ENCODE measurements at regions not wholly inside any gene's neighbourhood (a gene's known extent, or its start where the extent isn't known, plus 50 kb on each side); places are given as distances from the start of the nearest gene placed in this dataset.

DNA sequence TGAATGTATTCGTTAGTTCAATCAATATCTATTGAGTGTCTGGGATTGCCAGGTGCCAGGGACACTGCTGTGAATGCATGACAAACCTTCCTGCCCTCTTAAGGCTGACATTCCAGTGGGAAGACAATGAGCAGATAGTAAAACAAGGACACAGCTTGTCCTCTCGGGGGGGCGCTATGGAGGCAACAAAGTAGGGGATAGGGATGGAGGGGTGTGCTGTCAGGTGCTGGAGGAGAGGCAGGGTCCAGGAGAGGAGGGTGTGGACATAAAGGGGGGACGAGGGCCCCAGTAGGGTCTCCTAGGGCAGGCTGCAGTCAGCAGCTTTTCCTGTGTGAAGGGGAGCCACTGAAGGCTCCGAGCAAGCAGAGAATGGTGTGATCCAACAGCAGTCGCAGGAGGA, 198.2 kb upstream of the PDE10A start:
- WGBS, 2 donors: 47 to 66% methylated on average over 6 of the region's 6 CpGs

DNA sequence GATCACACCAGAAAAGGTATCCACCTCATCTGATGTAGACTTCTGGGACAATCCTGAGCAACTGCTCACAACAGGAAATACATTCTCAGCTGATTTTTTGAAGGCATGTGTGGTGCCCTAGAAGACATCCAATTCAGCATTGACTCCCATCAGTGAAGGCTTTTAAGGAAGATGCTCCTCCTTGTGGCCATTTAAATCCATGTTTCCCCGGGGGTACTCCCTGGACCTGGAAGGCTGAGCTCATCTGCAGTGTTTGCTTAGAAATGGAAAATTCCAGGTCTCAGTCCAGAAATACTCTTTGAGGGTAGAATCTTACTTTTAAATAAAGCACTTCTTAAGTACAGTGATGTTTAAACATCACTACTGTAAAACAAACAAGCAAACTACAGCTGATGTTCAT, 195.5 kb upstream of the PDE10A start:
- WGBS, 2 donors: 38 to 53% methylated on average over 1 of the region's 1 CpG
- Histone ChIP-seq H3K27me3 (peaks cover 0 to 14% (median 6%) of the 10 kb centered on the region in 4 donors), H3K27ac (no peak overlapping the region), H3K36me3 (no peaks in the 10 kb centered on the region), H3K9me3 (no peaks in the 10 kb centered on the region), H3K4me1 (peaks cover 0 to 2% (median 0%) of the 10 kb centered on the region in 4 donors), H3K4me3 (no peak overlapping the region)
- no peak for TF ChIP-seq POLR2AphosphoS5 (IDR thresholded peaks at IDR 0.05)
- DNase-seq (no peak), ATAC-seq (ENCODE audit: low FRiP score in 2 of 2) (no peak)

More for the DNA sequence above, 198.2 kb upstream of the PDE10A start:
- ATAC-seq (ENCODE audit: low FRiP score in 2 of 2) (peak in 1 of 2 donors; percentile 59), DNase-seq (no peak)
- H3K4me3 ChIP-seq: no peak overlapping the region
- TF ChIP-seq POLR2A (IDR thresholded peaks at IDR 0.05) (no peak), POLR2AphosphoS5 (IDR thresholded peaks at IDR 0.05) (no peak), EP300 (IDR thresholded peaks at IDR 0.05) (no peak)
- TF ChIP-seq, protein P1, sequence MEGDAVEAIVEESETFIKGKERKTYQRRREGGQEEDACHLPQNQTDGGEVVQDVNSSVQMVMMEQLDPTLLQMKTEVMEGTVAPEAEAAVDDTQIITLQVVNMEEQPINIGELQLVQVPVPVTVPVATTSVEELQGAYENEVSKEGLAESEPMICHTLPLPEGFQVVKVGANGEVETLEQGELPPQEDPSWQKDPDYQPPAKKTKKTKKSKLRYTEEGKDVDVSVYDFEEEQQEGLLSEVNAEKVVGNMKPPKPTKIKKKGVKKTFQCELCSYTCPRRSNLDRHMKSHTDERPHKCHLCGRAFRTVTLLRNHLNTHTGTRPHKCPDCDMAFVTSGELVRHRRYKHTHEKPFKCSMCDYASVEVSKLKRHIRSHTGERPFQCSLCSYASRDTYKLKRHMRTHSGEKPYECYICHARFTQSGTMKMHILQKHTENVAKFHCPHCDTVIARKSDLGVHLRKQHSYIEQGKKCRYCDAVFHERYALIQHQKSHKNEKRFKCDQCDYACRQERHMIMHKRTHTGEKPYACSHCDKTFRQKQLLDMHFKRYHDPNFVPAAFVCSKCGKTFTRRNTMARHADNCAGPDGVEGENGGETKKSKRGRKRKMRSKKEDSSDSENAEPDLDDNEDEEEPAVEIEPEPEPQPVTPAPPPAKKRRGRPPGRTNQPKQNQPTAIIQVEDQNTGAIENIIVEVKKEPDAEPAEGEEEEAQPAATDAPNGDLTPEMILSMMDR (IDR thresholded peaks at IDR 0.05): no peak
- no peaks in the 10 kb centered on the region for H3K27me3 ChIP-seq
- no peaks in the 10 kb centered on the region for H3K36me3 ChIP-seq
- no peak overlapping the region for H3K27ac ChIP-seq
- H3K9me3 ChIP-seq: peaks cover 0 to 4% (median 1%) of the 10 kb centered on the region in 4 donors
- H3K4me1 ChIP-seq: peaks cover 0 to 2% (median 0%) of the 10 kb centered on the region in 4 donors

DNA sequence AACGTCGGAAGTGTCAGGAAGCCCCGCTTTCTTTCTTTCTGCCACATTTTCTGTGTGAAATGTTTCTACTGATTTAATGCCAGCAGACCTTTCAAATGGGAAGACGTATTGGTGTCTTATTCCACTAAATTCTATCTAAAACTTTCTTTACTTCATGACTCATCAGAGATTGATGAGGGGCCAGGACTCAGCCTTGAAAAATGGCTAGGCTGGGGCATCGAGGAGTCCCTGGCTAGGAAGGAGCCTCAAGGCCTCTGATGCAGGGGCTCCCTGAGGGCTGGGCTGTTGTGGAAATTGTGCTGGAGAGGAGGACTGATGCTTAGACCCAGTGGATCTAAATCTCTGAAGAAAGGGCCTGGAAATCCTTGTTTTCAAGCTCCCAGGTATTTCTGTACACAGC, 192.8 kb upstream of the PDE10A start:
- 91 to 95% methylated on average over 5 of the region's 5 CpGs for WGBS, 2 donors
- ATAC-seq (ENCODE audit: low FRiP score in 2 of 2): no peak
- TF ChIP-seq POLR2AphosphoS5 (IDR thresholded peaks at IDR 0.05): no peak
- no peak for TF ChIP-seq POLR2A (IDR thresholded peaks at IDR 0.05)
- TF ChIP-seq, protein P1 (IDR thresholded peaks at IDR 0.05): no peak
- TF ChIP-seq EP300 (IDR thresholded peaks at IDR 0.05): no peak
- DNase-seq: no peak
- H3K36me3 ChIP-seq: no peaks in the 10 kb centered on the region
- peaks cover 0 to 16% (median 6%) of the 10 kb centered on the region in 4 donors for H3K27me3 ChIP-seq
- H3K4me1 ChIP-seq: peaks cover 0 to 2% (median 0%) of the 10 kb centered on the region in 4 donors
- no peaks in the 10 kb centered on the region for H3K9me3 ChIP-seq
- no peak overlapping the region for H3K4me3 ChIP-seq
- no peak overlapping the region for H3K27ac ChIP-seq

DNA sequence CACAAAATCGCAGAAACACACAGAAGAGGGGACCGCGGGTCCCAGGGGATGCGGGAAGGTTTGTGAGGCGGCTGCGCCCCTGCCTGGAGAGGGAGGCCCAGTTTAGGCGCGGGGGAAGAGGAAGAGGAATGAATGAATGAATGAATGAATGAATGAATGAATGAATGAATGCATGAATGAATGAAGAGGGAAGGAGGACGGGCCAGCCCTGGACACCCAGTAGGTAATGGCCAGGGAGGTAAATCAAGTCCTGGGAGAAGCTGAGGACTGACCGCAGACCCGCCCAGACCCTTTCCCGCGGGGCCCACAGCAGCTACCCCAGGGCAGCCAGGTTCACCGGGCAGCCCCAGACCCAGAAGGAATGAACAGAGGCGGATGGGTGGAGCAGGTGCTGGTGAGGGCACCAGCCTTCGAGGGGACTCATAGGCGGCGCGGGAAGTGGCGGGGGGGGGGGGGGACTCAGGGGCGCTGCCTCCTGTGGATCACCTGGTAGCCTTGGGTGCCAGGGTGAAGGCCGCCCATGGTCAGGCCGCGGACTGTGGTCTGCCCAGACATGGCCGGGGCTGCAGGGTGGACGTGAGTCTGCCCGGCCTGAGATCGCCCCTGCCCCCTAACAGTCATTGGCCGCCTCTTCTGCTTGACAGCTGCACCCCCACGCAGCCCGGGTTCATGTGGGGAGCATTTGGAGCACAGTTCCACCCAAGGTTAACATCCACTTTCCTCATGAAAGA, 192.0 kb upstream of the PDE10A start:
- no peaks in the 10 kb centered on the region for H3K9me3 ChIP-seq
- no peak for TF ChIP-seq POLR2A (IDR thresholded peaks at IDR 0.05)
- TF ChIP-seq, protein P1 (IDR thresholded peaks at IDR 0.05): no peak
- no peak for TF ChIP-seq POLR2AphosphoS5 (IDR thresholded peaks at IDR 0.05)
- TF ChIP-seq EP300 (IDR thresholded peaks at IDR 0.05): no peak
- H3K27me3 ChIP-seq: peaks cover 0 to 16% (median 6%) of the 10 kb centered on the region in 4 donors
- H3K27ac ChIP-seq: no peak overlapping the region
- H3K4me3 ChIP-seq: no peak overlapping the region
- DNase-seq (no peak), ATAC-seq (ENCODE audit: low FRiP score in 2 of 2) (no peak)
- peaks cover 3 to 6% (median 4%) of the 10 kb centered on the region in 4 donors for H3K4me1 ChIP-seq
- WGBS, 2 donors: 80 to 83% methylated on average over 26 to 31 of the region's 31 CpGs
- no peaks in the 10 kb centered on the region for H3K36me3 ChIP-seq

DNA sequence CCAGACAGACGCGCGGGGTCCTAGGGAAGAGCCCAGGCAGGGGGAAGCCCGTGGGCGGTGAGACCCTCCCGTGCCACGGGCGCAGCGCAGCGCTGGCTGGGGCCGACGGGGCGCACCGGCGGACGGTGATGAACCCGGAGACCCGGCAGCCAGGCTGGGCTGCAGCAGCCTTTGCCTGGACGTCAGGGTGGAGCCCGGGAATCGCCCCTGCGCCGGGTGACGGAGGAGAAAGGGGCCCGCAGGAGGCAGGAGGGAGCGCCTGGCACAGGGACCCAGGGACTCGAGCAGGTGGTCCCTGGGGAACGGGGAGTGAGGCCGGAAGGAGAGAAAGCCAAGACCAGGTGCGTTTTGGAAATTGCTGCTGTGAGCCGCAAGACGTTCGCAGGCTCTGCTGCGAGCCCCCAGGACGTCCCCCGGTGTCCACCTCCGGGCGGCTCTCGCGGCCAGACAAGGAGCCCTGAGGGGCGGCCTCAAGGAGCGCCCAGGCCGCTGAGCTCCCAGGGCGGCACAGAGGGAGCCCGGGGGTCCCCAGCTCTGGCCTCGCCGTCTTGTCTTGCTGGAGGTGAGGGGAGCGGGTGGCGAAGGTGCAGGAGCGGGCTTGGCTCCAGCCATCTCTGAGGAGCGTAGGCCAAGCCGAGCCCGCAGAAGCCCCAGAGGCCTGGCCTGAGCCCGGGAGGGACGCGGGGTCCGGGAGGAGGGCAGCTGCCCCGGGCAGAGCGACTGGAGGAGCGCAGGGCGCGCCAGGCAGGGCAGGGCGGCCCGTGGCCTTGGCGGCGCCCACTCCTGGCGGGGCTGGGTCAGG, 191.2 kb upstream of the PDE10A start:
- TF ChIP-seq POLR2A (IDR thresholded peaks at IDR 0.05): no peak
- TF ChIP-seq POLR2AphosphoS5 (IDR thresholded peaks at IDR 0.05): no peak
- TF ChIP-seq, protein P1 (IDR thresholded peaks at IDR 0.05): no peak
- no peak for TF ChIP-seq EP300 (IDR thresholded peaks at IDR 0.05)
- 20 to 40% methylated on average over 1 to 40 of the region's 67 CpGs for WGBS, 2 donors
- peaks cover 4 to 10% (median 7%) of the 10 kb centered on the region in 4 donors for H3K4me1 ChIP-seq
- H3K36me3 ChIP-seq: no peaks in the 10 kb centered on the region
- no peak overlapping the region for H3K27ac ChIP-seq
- ATAC-seq (ENCODE audit: low FRiP score in 2 of 2): peak in 1 of 2 donors; percentile 5
- DNase-seq: peak in 1 of 2 donors; percentile 69
- H3K27me3 ChIP-seq: peaks cover 0 to 16% (median 6%) of the 10 kb centered on the region in 4 donors
- no peaks in the 10 kb centered on the region for H3K9me3 ChIP-seq
- H3K4me3 ChIP-seq: no peak overlapping the region
